HCT116 (cell line): ENCODE measurements at regions not wholly inside any gene's neighbourhood (a gene's known extent, or its start where the extent isn't known, plus 50 kb on each side); places are given as distances from the start of the nearest gene placed in this dataset.

Experiments
- ATAC-seq: fragments of 200-7000 bp; cut with Tn5 transposase; 2 replicates; pipeline ENCODE4 v1.9.1; 2020; ENCODE audit warnings: mild to moderate bottlenecking, moderate library complexity
- BruUV-seq: library from RNA; stranded (reverse); fragments of 400-500 nt; replicated peaks from 2 replicates; lab custom pipeline; 2021; lab: Mats Ljungman, UMichigan
- CTCF ChIA-PET: fragments of 300-600 bp; sonication (Branson Sonifier 250); formaldehyde crosslinking; loops from one replicate; lab custom pipeline; 2021; ENCODE audit warnings: antibody characterized with exemption; lab: Charles Lee
- POLR2A ChIA-PET: fragments of 300-600, 350-600 bp; sonication (Branson Sonifier 250); formaldehyde crosslinking; loops from one replicate; lab custom pipeline; 2021; ENCODE audit warnings: antibody characterized with exemption; lab: Charles Lee
- RAD21 ChIA-PET, 2 experiments: fragments of 300-600 bp; sonication (Branson Sonifier 250); formaldehyde crosslinking; loops; one replicate each; lab custom pipeline; 2023; ENCODE audit warnings: low total read pairs in 2 of 2; ENCODE audit not compliant: uncharacterized antibody in 2 of 2, unreplicated experiment in 2 of 2, low non-redundant PET in 1 of 2; lab: Charles Lee
- DNase-seq: peaks from one replicate; pipeline ENCODE4 v3.0.0-alpha.2; 2010; ENCODE audit warnings: low read depth, low spot score
- H2AFZ ChIP-seq: fragments of 200-600 bp; shearing (Covaris generic), sonication (generic); 2 replicates; pipeline ENCODE4 v1.6.1; 2017; ENCODE audit warnings: low read depth, mixed run types, mixed read lengths, antibody characterized with exemption, low read length; ENCODE audit not compliant: poor library complexity, severe bottlenecking
- H3K27ac ChIP-seq: 2 replicates; pipeline ENCODE4 v1.5.1; 2012; ENCODE audit warnings: low read depth, low read length
- H3K27me3 ChIP-seq: fragments of 200-600 bp; sonication (generic); 2 replicates; pipeline ENCODE4 v1.6.1; 2016; ENCODE audit warnings: mixed run types, low read length, mixed read lengths; ENCODE audit not compliant: insufficient read depth
- H3K36me3 ChIP-seq, 2 experiments: fragments of 200-500 bp in 1 of 2; fragments of 200-600 bp in 1 of 2; sonication (Bioruptor generic) in 1 of 2; sonication (generic) in 1 of 2; 2 replicates each; pipeline versions ENCODE4 v1.5.1 to v1.6.1; 2014 to 2016; ENCODE audit warnings: low read length in 2 of 2, inconsistent platforms in 1 of 2, mixed read lengths in 1 of 2, mixed run types in 1 of 2; ENCODE audit not compliant: insufficient read depth in 2 of 2, control insufficient read depth in 1 of 2
- H3K4me1 ChIP-seq, 2 experiments: fragments of 200-600 bp in 1 of 2; sonication (generic) in 1 of 2; 2 replicates each; pipeline versions ENCODE4 v1.5.1 to v1.6.1; 2012 to 2017; ENCODE audit warnings: low read length in 2 of 2, inconsistent platforms in 1 of 2, mild to moderate bottlenecking in 1 of 2, mixed read lengths in 1 of 2, mixed run types in 1 of 2, moderate library complexity in 1 of 2; ENCODE audit not compliant: insufficient read depth in 2 of 2, control insufficient read depth in 1 of 2
- H3K4me2 ChIP-seq: fragments of 200-600 bp; sonication (generic); 2 replicates; pipeline ENCODE4 v1.6.1; 2017; ENCODE audit warnings: mixed run types, low read length, mixed read lengths
- H3K4me3 ChIP-seq, 2 experiments: fragments of 200-600 bp in 1 of 2; sonication (generic) in 1 of 2; replicated peaks in 1 of 2; 2 replicates each; pipeline ENCODE4 v1.5.1; 2011 to 2016; ENCODE audit warnings: low read length in 2 of 2, control low read depth in 1 of 2, low read depth in 1 of 2, mild to moderate bottlenecking in 1 of 2, mixed read lengths in 1 of 2, mixed run types in 1 of 2
- H3K79me2 ChIP-seq: fragments of 200-600 bp; sonication (generic); 2 replicates; pipeline ENCODE4 v1.6.1; 2017; ENCODE audit warnings: mild to moderate bottlenecking, mixed run types, low read length, moderate library complexity, mixed read lengths; ENCODE audit not compliant: insufficient read depth
- H3K9ac ChIP-seq: fragments of 200-600 bp; sonication (generic); 2 replicates; pipeline ENCODE4 v1.6.1; 2016; ENCODE audit warnings: low read length, mixed read lengths
- H3K9me2 ChIP-seq: fragments of 200-600 bp; sonication (generic), shearing (Covaris generic); 2 replicates; pipeline ENCODE4 v1.6.1; 2017; ENCODE audit warnings: mixed run types, mild to moderate bottlenecking, moderate library complexity; ENCODE audit not compliant: insufficient read depth
- H3K9me3 ChIP-seq, 2 experiments: fragments of 200-500 bp in 1 of 2; fragments of 200-600 bp in 1 of 2; sonication (Bioruptor generic) in 1 of 2; sonication (generic) in 1 of 2; 2 replicates each; pipeline ENCODE4 v1.6.1; 2014 to 2017; ENCODE audit warnings: low read length in 2 of 2, mixed read lengths in 2 of 2, inconsistent platforms in 1 of 2, low read depth in 1 of 2, mild to moderate bottlenecking in 1 of 2, mixed run types in 1 of 2, moderate library complexity in 1 of 2; ENCODE audit not compliant: control insufficient read depth in 1 of 2, insufficient read depth in 1 of 2
- H4K20me1 ChIP-seq: fragments of 200-600 bp; sonication (generic), shearing (Covaris generic); 2 replicates; pipeline ENCODE4 v1.6.1; 2017; ENCODE audit warnings: mixed run types, mild to moderate bottlenecking, moderate library complexity; ENCODE audit not compliant: insufficient read depth
- ATF3 ChIP-seq: IDR thresholded peaks from 2 replicates; pipeline ENCODE4 v1.6.1; 2012
- CBX3 ChIP-seq: IDR thresholded peaks from 2 replicates; pipeline ENCODE4 v1.6.1; 2012; ENCODE audit warnings: low read depth
- CTCF ChIP-seq, 3 experiments: fragments of 200-600 bp in 1 of 3; sonication (generic) in 1 of 3; IDR thresholded peaks in 2 of 3; conservative IDR thresholded peaks in 1 of 3; 2 replicates each; pipeline ENCODE4 v1.5.1; 2012 to 2017; ENCODE audit warnings: low read depth in 2 of 3, low read length in 2 of 3, antibody characterized with exemption in 1 of 3, borderline replicate concordance in 1 of 3, control low read depth in 1 of 3, mild to moderate bottlenecking in 1 of 3, mixed read lengths in 1 of 3, mixed run types in 1 of 3, moderate library complexity in 1 of 3; ENCODE audit not compliant: insufficient read depth in 1 of 3
- EGR1 ChIP-seq: IDR thresholded peaks from 2 replicates; pipeline ENCODE4 v1.6.1; 2012; ENCODE audit warnings: low read depth
- ELF1 ChIP-seq: IDR thresholded peaks from 2 replicates; pipeline ENCODE4 v1.6.1; 2012; ENCODE audit warnings: low read depth, borderline replicate concordance
- EZH2 ChIP-seq: fragments of 200-600 bp; sonication (generic); IDR thresholded peaks from 2 replicates; pipeline ENCODE4 v1.6.1; 2017; ENCODE audit warnings: antibody characterized with exemption, mixed run types
- EZH2phosphoT487 ChIP-seq: fragments of 200-600 bp; IDR thresholded peaks from 2 replicates; pipeline ENCODE4 v1.6.1; 2018; ENCODE audit warnings: antibody characterized with exemption, borderline replicate concordance
- FOSL1 ChIP-seq: IDR thresholded peaks from 2 replicates; pipeline ENCODE4 v1.6.1; 2012; ENCODE audit warnings: low read depth
- JUND ChIP-seq: IDR thresholded peaks from 2 replicates; pipeline ENCODE4 v1.6.1; 2012
- RAD21 ChIP-seq: IDR thresholded peaks from 2 replicates; pipeline ENCODE4 v1.6.1; 2012; ENCODE audit warnings: low read depth, mild to moderate bottlenecking
- SP1 ChIP-seq: IDR thresholded peaks from 2 replicates; pipeline ENCODE4 v1.6.1; 2012; ENCODE audit warnings: low read depth
- SRF ChIP-seq: IDR thresholded peaks from 2 replicates; pipeline ENCODE4 v1.6.1; 2012; ENCODE audit warnings: low read depth
- TCF7L2 ChIP-seq: IDR thresholded peaks from 2 replicates; pipeline ENCODE4 v1.7.0; 2011; ENCODE audit warnings: borderline replicate concordance, inconsistent platforms; ENCODE audit not compliant: insufficient read depth, insufficient read length; ENCODE audit errors: extremely low read depth
- YY1 ChIP-seq: IDR thresholded peaks from 2 replicates; pipeline ENCODE4 v1.6.1; 2011; ENCODE audit warnings: low read length, low read depth, moderate library complexity, mild to moderate bottlenecking; ENCODE audit not compliant: insufficient replicate concordance; ENCODE audit errors: extremely low read depth
- ZBTB33 ChIP-seq: IDR thresholded peaks from 2 replicates; pipeline ENCODE4 v1.6.1; 2011; ENCODE audit warnings: mild to moderate bottlenecking, low read length, moderate library complexity; ENCODE audit not compliant: insufficient replicate concordance; ENCODE audit errors: extremely low read depth
- ZFX ChIP-seq: fragments of 450-650 bp; IDR thresholded peaks from 2 replicates; pipeline ENCODE4 v1.6.1; 2017
- intact Hi-C: fragments of 100-400 bp; cut with micrococcal nuclease; formaldehyde crosslinking; loops from 2 replicates; pipeline ENCODE4 v1.10.0; 2022
- TF ChIP-seq, protein P1 (sequence below): IDR thresholded peaks from 2 replicates; pipeline ENCODE4 v1.6.1; 2012
- TF ChIP-seq, protein P2 (sequence below): IDR thresholded peaks from 2 replicates; pipeline ENCODE4 v1.6.1; 2012; ENCODE audit warnings: low read depth

- no peak for TF ChIP-seq TCF7L2
- TF ChIP-seq ZFX = no peak
Measured at GRCh38 chr7:115526278-115526677, 504.3 kb downstream of the TFEC start (continued).

DNA sequence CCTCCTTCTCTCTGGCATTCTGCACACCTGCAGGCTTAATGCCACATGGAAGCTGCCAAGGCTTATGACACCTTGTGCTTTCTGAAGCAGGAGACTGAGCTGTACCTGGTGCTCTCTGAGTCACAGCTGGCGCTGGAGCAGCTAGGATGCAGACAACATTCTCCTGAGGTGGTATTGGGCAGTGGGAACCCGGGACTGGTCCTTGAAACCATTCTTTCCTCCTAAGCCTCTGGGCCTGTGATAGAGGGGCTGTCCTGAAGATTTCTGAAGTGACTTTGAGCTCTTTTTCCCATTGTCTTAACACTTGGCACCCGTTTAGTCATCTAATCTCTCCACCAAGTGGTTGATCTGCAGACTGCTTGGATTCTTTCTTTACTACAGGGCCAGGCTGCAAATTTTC lies 508.4 kb downstream of the TFEC start:
- intact Hi-C loops = no loop called here
- BruUV-seq = no TSS peak
- H4K20me1 ChIP-seq = no peaks in the 10 kb centered on the region
- H3K79me2 ChIP-seq = no peaks in the 10 kb centered on the region
- RAD21 ChIA-PET = no interaction called here
- H3K27me3 ChIP-seq = no peaks in the 10 kb centered on the region
- ATAC-seq (no peak), DNase-seq (no peak)
- H3K4me1 ChIP-seq = no peaks in the 10 kb centered on the region
- H3K4me3 ChIP-seq = no peak overlapping the region
- peaks cover 0 to 3% of the 10 kb centered on the region in 2 experiments; a peak in 1 of 4 replicates for H3K9me3 ChIP-seq
- H3K9ac ChIP-seq = no peak overlapping the region
- no peak overlapping the region for H2AFZ ChIP-seq
- H3K4me2 ChIP-seq = no peak overlapping the region
- POLR2A ChIA-PET = no interaction called here
- no peaks in the 10 kb centered on the region for H3K36me3 ChIP-seq
- CTCF ChIA-PET = no interaction called here
- TF ChIP-seq RAD21 = no peak
- no peak for TF ChIP-seq FOSL1
- no peak for TF ChIP-seq TCF7L2
- TF ChIP-seq, protein P1, sequence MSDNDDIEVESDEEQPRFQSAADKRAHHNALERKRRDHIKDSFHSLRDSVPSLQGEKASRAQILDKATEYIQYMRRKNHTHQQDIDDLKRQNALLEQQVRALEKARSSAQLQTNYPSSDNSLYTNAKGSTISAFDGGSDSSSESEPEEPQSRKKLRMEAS = no peak
- no peak for TF ChIP-seq ZBTB33
- TF ChIP-seq YY1 = no peak
- TF ChIP-seq EGR1 = no peak
- no peak for TF ChIP-seq CTCF (IDR thresholded peaks at IDR 0.05 in 2 of 3, conservative IDR thresholded peaks at IDR 0.05 in 1 of 3; ENCODE audit: borderline replicate concordance in 1 of 3, insufficient read depth in 1 of 3, low read depth in 2 of 3, low read length in 2 of 3)
- no peak for TF ChIP-seq ZFX
- TF ChIP-seq SRF = no peak
- TF ChIP-seq, protein P2, sequence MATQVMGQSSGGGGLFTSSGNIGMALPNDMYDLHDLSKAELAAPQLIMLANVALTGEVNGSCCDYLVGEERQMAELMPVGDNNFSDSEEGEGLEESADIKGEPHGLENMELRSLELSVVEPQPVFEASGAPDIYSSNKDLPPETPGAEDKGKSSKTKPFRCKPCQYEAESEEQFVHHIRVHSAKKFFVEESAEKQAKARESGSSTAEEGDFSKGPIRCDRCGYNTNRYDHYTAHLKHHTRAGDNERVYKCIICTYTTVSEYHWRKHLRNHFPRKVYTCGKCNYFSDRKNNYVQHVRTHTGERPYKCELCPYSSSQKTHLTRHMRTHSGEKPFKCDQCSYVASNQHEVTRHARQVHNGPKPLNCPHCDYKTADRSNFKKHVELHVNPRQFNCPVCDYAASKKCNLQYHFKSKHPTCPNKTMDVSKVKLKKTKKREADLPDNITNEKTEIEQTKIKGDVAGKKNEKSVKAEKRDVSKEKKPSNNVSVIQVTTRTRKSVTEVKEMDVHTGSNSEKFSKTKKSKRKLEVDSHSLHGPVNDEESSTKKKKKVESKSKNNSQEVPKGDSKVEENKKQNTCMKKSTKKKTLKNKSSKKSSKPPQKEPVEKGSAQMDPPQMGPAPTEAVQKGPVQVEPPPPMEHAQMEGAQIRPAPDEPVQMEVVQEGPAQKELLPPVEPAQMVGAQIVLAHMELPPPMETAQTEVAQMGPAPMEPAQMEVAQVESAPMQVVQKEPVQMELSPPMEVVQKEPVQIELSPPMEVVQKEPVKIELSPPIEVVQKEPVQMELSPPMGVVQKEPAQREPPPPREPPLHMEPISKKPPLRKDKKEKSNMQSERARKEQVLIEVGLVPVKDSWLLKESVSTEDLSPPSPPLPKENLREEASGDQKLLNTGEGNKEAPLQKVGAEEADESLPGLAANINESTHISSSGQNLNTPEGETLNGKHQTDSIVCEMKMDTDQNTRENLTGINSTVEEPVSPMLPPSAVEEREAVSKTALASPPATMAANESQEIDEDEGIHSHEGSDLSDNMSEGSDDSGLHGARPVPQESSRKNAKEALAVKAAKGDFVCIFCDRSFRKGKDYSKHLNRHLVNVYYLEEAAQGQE = no peak
- TF ChIP-seq ELF1 = no peak
- no peak for TF ChIP-seq SP1
- TF ChIP-seq EZH2phosphoT487 = no peak
- no peak for TF ChIP-seq EZH2
- TF ChIP-seq ATF3 = no peak
- TF ChIP-seq CBX3 = no peak
- TF ChIP-seq JUND = no peak
- no peaks in the 10 kb centered on the region for H3K9me2 ChIP-seq
- H3K27ac ChIP-seq = no peak overlapping the region
